Ishikawa (cell line): ENCODE measurements at regions not wholly inside any gene's neighbourhood (a gene's known extent, or its start where the extent isn't known, plus 50 kb on each side); places are given as distances from the start of the nearest gene placed in this dataset.

ENCODE experiments used
- MAX ChIP-seq: IDR thresholded peaks from 2 replicates; pipeline ENCODE4 v1.6.1; 2012
- RAD21 ChIP-seq: IDR thresholded peaks from 2 replicates; pipeline ENCODE4 v1.6.1; 2012; ENCODE audit warnings: low read depth
- REST ChIP-seq: IDR thresholded peaks from 2 replicates; pipeline ENCODE4 v1.6.1; 2012; ENCODE audit warnings: low read depth, mild to moderate bottlenecking
- TAF1 ChIP-seq: IDR thresholded peaks from 2 replicates; pipeline ENCODE4 v1.6.1; 2012; ENCODE audit warnings: low read depth, mild to moderate bottlenecking

- TF ChIP-seq REST (no peak), TAF1 (no peak), RAD21 (no peak), MAX (no peak)
Observed at GRCh38 chr3:3305084-3305483, 125.6 kb upstream of the CRBN start.
